Activated T-cell treated with anti-CD3 and anti-CD28 coated beads, Interleukin-2, amount 50 U/mL, for 24 hours (primary cell): ENCODE measurements at regions not wholly inside any gene's neighbourhood (a gene's known extent, or its start where the extent isn't known, plus 50 kb on each side); places are given as distances from the start of the nearest gene placed in this dataset.
A peak's percentile ranks its signal among the peaks of the same experiment; 100 is the strongest.
"Not testable (repeated sequence)": the region's sequence is repeated elsewhere in the genome, so short reads cannot be mapped to it uniquely, and the experiment has no call there.

Source experiments
- DNase-seq: peaks from one replicate; pipeline ENCODE4 v3.0.0-alpha.2; 2020
- H3K27ac Mint-ChIP-seq: 2 replicates; pipeline ENCODE4 v1.8.0; 2020; ENCODE audit warnings: mild to moderate bottlenecking, mixed read lengths
- H3K27me3 Mint-ChIP-seq: 2 replicates; pipeline ENCODE4 v1.8.0; 2020; ENCODE audit warnings: mixed read lengths
- H3K36me3 Mint-ChIP-seq: 2 replicates; pipeline ENCODE4 v1.8.0; 2020; ENCODE audit warnings: low read depth, mixed read lengths
- H3K4me1 Mint-ChIP-seq: 2 replicates; pipeline ENCODE4 v1.8.0; 2020; ENCODE audit warnings: low read depth, mixed read lengths
- H3K4me3 Mint-ChIP-seq: 2 replicates; pipeline ENCODE4 v1.8.0; 2020; ENCODE audit warnings: mild to moderate bottlenecking, moderate library complexity, mixed read lengths
- H3K9me3 Mint-ChIP-seq: 2 replicates; pipeline ENCODE4 v1.8.0; 2020; ENCODE audit warnings: mixed read lengths

DNA sequence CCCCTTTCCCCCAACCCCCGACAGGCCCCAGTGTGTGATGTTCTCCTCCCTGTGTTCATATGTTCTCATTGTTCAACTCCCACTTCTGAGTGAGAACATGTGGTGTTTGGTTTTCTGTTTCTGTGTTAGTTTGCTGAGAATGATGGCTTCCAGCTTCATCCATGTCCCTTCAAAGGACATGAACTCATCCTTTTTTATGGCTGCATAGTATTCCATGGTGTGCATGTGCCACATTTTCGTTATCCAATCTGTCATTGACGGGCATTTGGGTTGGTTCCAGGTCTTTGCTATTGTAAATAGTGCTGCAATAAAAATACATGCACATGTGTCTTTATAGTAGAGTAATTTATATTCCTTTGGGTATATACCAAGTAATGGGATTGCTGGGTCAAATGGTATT, 105.5 kb upstream of the PCED1B start:
- not testable (repeated sequence) for H3K27ac Mint-ChIP-seq, H3K36me3 Mint-ChIP-seq, DNase-seq, H3K9me3 Mint-ChIP-seq, H3K4me3 Mint-ChIP-seq, H3K4me1 Mint-ChIP-seq
- peaks cover 45% of the 10 kb centered on the region for H3K27me3 Mint-ChIP-seq

DNA sequence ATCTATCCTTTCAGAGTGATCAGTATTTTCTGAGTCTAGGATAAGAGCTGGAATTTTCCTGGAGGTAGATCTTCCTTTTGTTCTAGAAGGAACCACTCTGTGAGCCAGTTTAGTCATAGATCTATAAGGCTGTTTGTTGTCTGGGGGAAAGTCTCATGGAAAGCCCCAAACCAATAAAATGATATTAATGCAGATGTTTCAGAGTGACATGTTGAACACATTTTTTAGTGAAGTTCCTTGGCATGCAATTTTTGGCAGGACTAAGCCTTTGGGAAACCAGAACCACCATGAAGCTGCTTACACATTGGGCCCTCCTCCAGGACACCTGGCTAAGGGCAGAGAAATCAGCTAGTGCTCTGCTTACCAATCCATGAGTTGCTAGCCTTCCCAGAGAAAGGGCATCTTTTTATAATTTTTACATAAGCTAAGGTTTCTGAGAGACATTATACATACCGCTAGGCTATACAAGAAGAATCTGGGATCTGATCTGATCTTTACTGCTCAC, 101.5 kb upstream of the PCED1B start:
- no peaks in the 10 kb centered on the region for H3K4me1 Mint-ChIP-seq
- no peak overlapping the region for H3K27ac Mint-ChIP-seq
- DNase-seq: no peak
- H3K4me3 Mint-ChIP-seq: no peak overlapping the region
- peaks cover 3% of the 10 kb centered on the region for H3K9me3 Mint-ChIP-seq
- H3K27me3 Mint-ChIP-seq: peaks cover 43% of the 10 kb centered on the region
- H3K36me3 Mint-ChIP-seq: no peaks in the 10 kb centered on the region

DNA sequence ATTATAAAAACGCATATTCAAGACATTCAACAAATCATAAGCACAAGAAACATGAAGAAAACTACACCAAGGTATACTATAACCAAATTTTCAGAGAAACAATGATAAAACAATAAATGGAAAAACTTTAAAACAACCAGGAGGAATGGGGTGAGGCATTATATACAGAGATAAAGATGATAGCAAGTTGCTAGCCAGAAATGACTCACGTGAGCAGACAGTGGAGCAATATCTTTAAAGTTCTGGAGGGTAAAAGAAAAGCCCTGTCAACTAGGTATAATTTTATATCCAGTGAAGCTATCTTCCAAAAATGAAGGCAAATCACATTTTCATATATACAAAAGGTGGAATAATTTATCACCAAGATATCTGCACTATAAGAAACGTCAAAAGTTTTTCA, 97.8 kb upstream of the PCED1B start:
- Mint-ChIP-seq H3K4me1 (no peaks in the 10 kb centered on the region), H3K27ac (no peak overlapping the region), H3K9me3 (no peaks in the 10 kb centered on the region), H3K36me3 (no peaks in the 10 kb centered on the region), H3K4me3 (no peak overlapping the region), H3K27me3 (peaks cover 33% of the 10 kb centered on the region)
- DNase-seq: no peak

DNA sequence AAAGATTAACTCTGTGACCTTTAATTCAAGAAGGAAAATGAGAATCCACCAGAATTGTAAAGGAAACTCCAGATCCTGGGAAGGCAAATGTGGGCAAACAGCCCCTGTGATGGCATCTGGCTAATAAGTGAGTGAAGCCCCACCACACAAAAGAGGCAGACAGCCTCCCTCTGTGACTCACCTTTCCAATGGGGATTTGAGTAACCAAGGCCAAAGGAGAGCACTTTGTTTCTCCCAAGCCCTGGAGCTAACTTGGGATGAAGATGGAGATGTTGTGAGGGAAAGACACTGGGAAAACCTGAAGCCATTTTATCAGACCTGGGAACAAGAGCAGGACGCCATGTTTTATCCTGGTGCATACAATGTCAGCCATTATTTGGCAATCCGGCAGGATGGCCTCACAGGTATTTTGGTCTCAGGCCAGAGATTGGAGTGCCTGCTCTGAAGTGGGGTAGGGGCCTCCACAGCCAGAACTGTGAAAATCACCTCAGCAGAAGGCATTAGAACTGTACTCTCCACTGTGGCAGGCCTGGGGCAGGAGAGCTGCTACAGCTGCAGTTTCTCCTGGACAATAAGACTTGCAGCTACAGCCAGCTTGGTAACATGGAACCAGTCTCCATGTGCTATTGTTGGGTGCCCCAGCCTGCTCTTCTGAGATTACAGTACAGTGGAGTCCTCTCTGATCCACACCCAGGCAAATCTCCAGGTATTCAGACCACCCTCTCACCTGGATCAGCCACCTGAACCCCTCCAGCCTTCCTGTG, 96.6 kb upstream of the PCED1B start:
- H3K27me3 Mint-ChIP-seq: peaks cover 29% of the 10 kb centered on the region
- no peak overlapping the region for H3K4me3 Mint-ChIP-seq
- no peaks in the 10 kb centered on the region for H3K36me3 Mint-ChIP-seq
- H3K27ac Mint-ChIP-seq: no peak overlapping the region
- no peaks in the 10 kb centered on the region for H3K9me3 Mint-ChIP-seq
- no peak for DNase-seq
- H3K4me1 Mint-ChIP-seq: no peaks in the 10 kb centered on the region

DNA sequence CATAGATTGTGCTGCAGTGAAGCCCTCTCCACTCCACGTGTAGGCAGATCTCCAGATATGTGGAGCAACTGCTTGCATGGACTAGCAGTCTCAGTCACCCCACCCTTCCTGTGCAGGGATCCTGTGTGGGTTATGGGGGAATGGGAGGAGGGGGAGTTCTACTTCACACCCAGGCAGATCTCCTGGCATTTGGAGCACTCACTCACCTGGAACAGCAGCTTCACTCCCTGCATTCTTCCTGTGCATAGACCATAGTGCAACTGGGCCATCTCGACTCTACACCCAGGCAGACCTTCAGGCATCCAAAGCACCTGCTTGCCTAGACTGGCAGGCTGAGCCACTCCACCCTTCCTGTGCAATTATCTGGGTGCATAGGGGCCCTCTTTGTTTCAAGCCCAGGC, 96.0 kb upstream of the PCED1B start:
- no peak overlapping the region for H3K4me3 Mint-ChIP-seq
- peaks cover 29% of the 10 kb centered on the region for H3K27me3 Mint-ChIP-seq

DNA sequence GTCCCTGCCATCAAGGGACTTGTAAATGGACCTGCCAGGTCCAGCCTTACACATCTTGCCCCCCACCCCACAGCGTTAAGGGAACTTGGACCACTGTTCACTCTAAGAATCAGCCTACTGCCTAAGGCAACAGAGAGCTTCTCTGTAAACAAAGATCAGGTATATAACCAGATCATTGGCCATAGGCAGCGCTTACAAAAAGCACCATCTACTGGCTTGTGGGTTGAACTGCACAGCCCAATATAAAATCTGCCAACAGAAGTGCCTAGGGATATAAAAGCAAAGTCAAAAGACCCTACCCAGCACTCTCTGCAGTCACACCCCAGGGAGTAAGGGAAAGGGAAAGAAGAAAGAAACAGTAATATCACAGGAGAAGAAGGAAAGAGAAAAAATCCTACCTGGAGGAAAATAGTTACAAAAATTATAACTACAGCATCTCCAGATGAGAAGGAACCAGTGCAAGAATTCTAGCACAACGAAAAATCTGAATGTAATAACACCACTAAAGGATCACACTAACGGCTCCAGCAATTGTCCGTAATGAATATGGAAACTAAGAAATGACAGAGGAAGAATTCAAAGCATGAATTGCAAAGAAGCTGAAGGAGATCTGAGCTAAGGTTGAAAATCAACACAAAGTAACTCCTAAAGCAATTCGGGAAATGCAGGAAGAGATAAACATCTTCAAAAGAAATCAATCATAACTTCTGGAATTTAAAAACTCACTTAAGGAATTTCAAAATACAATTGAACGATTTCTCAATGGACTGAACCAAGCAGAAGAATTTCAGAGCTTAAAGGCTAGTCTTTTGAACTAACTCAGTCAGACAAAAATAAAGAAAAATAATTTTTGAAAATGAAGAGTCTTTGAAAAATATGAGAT, 95.2 kb upstream of the PCED1B start:
- no peaks in the 10 kb centered on the region for H3K4me1 Mint-ChIP-seq
- H3K4me3 Mint-ChIP-seq: no peak overlapping the region
- H3K27me3 Mint-ChIP-seq: peaks cover 27% of the 10 kb centered on the region
- H3K9me3 Mint-ChIP-seq: no peaks in the 10 kb centered on the region
- no peak overlapping the region for H3K27ac Mint-ChIP-seq
- peak; percentile 37 for DNase-seq
- no peaks in the 10 kb centered on the region for H3K36me3 Mint-ChIP-seq

More for the DNA sequence above, 96.0 kb upstream of the PCED1B start:
- Mint-ChIP-seq H3K27ac (no peak overlapping the region), H3K4me1 (no peaks in the 10 kb centered on the region), H3K9me3 (no peaks in the 10 kb centered on the region), H3K36me3 (no peaks in the 10 kb centered on the region)
- no peak for DNase-seq

DNA sequence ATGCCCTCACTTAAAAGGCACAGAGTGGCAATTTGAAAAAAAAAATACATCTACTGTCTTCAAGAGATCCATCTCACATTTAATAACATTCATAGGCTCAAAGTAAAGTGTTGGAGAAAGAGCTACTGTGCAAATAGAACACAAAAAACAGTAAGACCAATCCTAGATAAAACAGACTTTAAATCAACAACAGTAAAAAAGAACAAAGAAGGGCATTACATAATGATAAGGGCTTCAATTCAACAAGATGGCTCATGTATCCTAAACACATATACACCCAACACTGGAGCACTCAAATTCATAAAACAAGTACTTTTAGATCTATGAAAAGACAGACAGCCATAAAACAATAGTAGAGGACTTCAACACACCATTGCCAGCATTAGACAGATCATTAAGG, 93.6 kb upstream of the PCED1B start:
- peaks cover 14% of the 10 kb centered on the region for H3K9me3 Mint-ChIP-seq
- H3K36me3 Mint-ChIP-seq: no peaks in the 10 kb centered on the region
- no peaks in the 10 kb centered on the region for H3K4me1 Mint-ChIP-seq
- no peak overlapping the region for H3K4me3 Mint-ChIP-seq
- no peak overlapping the region for H3K27ac Mint-ChIP-seq
- no peak for DNase-seq
- peaks cover 30% of the 10 kb centered on the region for H3K27me3 Mint-ChIP-seq

DNA sequence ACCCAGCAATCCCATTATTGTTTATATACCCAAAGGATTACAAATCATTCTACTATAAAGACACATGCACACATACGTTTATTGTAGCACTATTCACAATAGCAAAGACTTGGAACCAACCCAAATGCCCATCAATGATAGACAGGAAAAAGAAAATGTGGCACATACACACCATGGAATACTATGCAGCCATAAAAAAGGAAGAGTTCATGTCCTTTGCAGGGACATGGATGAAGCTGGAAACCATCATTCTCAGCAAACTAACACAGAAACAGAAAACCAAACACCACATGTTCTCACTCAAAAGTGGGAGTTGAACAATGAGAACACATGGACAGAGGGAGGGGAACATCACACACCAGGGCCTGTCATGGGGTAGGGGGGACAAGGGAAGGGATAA, 91.3 kb upstream of the PCED1B start:
- peaks cover 25% of the 10 kb centered on the region for H3K27me3 Mint-ChIP-seq
- H3K9me3 Mint-ChIP-seq: peaks cover 20% of the 10 kb centered on the region
- not testable (repeated sequence) for H3K4me1 Mint-ChIP-seq, H3K27ac Mint-ChIP-seq, DNase-seq, H3K36me3 Mint-ChIP-seq, H3K4me3 Mint-ChIP-seq

DNA sequence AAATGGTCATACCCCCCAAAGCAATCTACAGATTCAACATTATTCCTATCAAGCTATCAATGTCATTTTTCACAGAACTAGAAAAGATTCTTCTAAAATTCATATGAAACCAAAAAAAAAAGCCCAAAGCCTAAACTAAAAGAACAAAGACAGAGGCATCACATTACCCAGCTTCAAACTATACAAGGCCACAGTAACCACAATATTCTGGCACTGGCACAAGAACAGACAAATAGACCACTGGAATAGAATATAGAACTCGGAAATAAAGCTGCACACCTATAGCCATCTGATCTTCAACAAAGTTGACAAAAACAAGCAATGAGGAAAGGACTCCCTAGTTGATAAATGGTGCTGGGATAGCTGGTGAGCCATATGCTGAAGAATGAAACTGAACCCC, 89.2 kb upstream of the PCED1B start:
- no peaks in the 10 kb centered on the region for H3K4me1 Mint-ChIP-seq
- H3K27ac Mint-ChIP-seq: no peak overlapping the region
- no peaks in the 10 kb centered on the region for H3K36me3 Mint-ChIP-seq
- peaks cover 16% of the 10 kb centered on the region for H3K27me3 Mint-ChIP-seq
- no peak overlapping the region for H3K4me3 Mint-ChIP-seq
- H3K9me3 Mint-ChIP-seq: peaks cover 20% of the 10 kb centered on the region
- no peak for DNase-seq

DNA sequence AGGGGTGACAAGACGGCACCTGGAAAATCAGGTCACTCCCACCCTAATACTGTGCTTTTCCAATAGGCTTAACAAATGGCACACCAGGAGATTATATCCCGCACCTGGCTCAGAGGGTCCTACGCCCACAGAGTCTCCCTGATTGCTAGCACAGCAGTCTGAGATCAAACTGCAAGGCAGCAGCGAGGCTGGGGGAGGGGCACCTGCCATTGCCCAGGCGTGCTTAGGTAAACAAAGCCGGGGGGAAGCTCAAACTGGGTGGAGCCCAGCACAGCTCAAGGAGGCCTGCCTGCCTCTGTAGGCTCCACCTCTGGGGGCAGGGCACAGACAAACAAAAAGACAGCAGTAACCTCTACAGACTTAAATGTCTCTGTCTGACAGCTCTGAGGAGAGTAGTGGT, 87.4 kb upstream of the PCED1B start:
- DNase-seq, H3K27ac Mint-ChIP-seq, H3K4me1 Mint-ChIP-seq, H3K4me3 Mint-ChIP-seq, H3K36me3 Mint-ChIP-seq: not testable (repeated sequence)
- H3K27me3 Mint-ChIP-seq: peaks cover 13% of the 10 kb centered on the region
- peaks cover 20% of the 10 kb centered on the region for H3K9me3 Mint-ChIP-seq

DNA sequence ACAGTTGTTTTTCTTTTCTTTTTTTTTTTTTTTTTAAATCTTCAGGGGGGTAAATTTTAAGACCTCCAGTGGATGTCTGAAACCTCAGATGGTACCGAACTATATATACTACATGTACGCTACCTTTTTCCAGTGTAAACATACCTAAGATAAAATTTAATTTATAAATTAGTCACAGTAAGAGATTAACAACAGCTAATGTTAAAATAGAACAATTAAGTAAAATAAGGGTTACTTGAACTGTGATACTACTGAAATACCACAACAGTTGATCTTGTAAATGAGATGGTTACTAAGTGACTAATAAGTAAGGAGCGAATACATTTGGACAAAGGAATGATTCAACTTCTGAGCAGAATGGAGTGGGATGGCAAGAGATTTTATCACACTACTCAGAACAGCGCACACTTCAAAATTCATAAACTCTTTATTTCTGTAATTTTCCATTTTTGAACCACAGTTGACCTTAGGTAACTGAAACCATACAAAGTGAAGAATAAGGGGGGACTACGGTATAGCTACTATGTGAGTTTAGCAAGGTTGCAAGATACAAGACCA, 80.5 kb upstream of the PCED1B start:
- DNase-seq: no peak
- H3K27ac Mint-ChIP-seq: no peak overlapping the region
- no peaks in the 10 kb centered on the region for H3K36me3 Mint-ChIP-seq

DNA sequence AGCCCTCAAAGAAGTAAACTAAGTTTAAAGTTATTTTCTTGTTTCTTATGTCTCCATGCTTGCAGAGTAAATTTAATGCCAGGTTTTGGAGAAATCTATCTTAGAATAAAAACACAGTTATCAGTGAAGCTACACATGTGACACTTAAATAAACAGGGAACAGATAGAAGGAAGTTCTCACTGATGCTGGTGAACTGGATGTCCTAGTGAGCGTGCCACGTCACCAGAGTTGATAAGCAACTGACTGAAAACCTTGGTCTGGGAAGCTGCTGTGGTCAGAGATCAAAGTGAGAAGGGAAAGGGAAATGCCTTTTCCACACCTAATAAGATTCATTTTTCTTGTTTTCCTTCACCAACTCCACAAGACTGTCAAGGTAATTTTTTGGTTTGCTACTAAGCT, 74.8 kb upstream of the PCED1B start:
- Mint-ChIP-seq H3K9me3 (no peaks in the 10 kb centered on the region), H3K27ac (no peak overlapping the region), H3K36me3 (no peaks in the 10 kb centered on the region), H3K27me3 (peaks cover 46% of the 10 kb centered on the region), H3K4me1 (peaks cover 1% of the 10 kb centered on the region), H3K4me3 (no peak overlapping the region)
- no peak for DNase-seq

More for the DNA sequence above, 80.5 kb upstream of the PCED1B start:
- no peak overlapping the region for H3K4me3 Mint-ChIP-seq
- peaks cover 20% of the 10 kb centered on the region for H3K27me3 Mint-ChIP-seq
- no peaks in the 10 kb centered on the region for H3K9me3 Mint-ChIP-seq
- no peaks in the 10 kb centered on the region for H3K4me1 Mint-ChIP-seq

DNA sequence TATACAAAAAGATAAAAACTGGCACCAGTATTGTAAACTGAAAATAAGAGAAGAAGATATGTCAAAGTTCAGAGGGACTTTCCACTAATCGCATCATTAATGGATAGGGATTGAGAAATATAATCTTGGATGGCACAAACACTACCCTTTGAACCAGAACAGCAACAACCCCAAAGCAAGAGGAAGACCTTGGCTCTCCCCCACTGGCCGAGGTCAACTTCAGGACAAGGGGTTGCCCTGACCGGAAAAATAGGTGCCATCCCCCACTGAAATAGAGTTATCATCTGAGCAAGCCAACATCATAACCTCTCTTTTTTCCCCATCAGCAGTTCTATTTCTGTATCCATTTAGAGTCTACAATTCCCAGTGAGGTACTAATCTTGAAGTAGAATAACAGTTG, 72.4 kb upstream of the PCED1B start:
- peaks cover 38% of the 10 kb centered on the region for H3K27me3 Mint-ChIP-seq
- H3K36me3 Mint-ChIP-seq: no peaks in the 10 kb centered on the region
- no peak overlapping the region for H3K4me3 Mint-ChIP-seq
- no peaks in the 10 kb centered on the region for H3K9me3 Mint-ChIP-seq
- no peak overlapping the region for H3K27ac Mint-ChIP-seq
- H3K4me1 Mint-ChIP-seq: peaks cover 1% of the 10 kb centered on the region
- DNase-seq: no peak

DNA sequence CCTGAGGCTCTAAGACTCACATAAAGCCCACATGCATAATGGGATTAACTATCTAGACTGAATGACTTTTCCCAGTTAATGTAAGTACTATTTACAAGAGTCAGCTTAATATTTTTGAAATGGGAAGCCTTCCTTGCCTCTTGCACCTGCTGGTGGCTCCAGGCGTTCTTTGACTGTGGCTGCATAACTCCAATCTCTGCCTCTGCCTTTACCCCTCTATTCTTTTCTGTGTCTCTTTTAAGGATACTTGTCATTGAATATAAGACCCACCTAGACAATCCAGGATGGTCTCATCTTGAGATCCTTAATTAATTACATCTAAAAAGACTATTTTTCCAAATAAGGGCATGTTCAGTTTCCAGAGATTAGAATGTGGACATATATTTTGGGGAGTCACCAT, 66.9 kb upstream of the PCED1B start:
- no peak overlapping the region for H3K4me3 Mint-ChIP-seq
- no peak overlapping the region for H3K27ac Mint-ChIP-seq
- H3K36me3 Mint-ChIP-seq: no peaks in the 10 kb centered on the region
- no peaks in the 10 kb centered on the region for H3K9me3 Mint-ChIP-seq
- H3K4me1 Mint-ChIP-seq: no peaks in the 10 kb centered on the region
- peaks cover 25% of the 10 kb centered on the region for H3K27me3 Mint-ChIP-seq
- no peak for DNase-seq

DNA sequence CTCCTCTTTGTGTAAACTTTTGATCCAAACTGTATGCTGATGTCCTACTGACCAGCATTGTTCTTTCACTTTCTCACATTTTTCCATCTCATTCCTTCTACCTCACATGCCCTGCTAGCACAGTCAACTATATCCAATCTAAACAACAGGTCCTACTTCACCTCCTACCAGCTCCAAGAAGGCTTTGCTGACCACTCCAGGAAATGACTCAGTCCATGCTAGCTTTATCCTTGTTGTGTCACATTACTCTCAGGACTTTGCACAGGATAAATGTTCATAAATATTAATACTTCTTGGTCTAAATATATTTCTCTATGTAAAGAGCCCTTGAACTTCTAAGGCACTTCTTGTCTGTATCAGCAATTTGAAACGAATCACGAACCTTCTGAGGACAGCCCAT, 64.9 kb upstream of the PCED1B start:
- no peak for DNase-seq

More for the DNA sequence above, 64.9 kb upstream of the PCED1B start:
- Mint-ChIP-seq H3K36me3 (no peaks in the 10 kb centered on the region), H3K9me3 (no peaks in the 10 kb centered on the region), H3K4me1 (no peaks in the 10 kb centered on the region), H3K4me3 (no peak overlapping the region), H3K27me3 (peaks cover 22% of the 10 kb centered on the region), H3K27ac (no peak overlapping the region)
